Activated T-cell treated with anti-CD3 and anti-CD28 coated beads for 24 hours (primary cell): ENCODE measurements at regions not wholly inside any gene's neighbourhood (a gene's known extent, or its start where the extent isn't known, plus 50 kb on each side); places are given as distances from the start of the nearest gene placed in this dataset.
"Not testable (repeated sequence)": the region's sequence is repeated elsewhere in the genome, so short reads cannot be mapped to it uniquely, and the experiment has no call there.

Source experiments
- DNase-seq: peaks from one replicate; pipeline ENCODE4 v3.0.0-alpha.2; 2020; ENCODE audit warnings: low read depth

DNA sequence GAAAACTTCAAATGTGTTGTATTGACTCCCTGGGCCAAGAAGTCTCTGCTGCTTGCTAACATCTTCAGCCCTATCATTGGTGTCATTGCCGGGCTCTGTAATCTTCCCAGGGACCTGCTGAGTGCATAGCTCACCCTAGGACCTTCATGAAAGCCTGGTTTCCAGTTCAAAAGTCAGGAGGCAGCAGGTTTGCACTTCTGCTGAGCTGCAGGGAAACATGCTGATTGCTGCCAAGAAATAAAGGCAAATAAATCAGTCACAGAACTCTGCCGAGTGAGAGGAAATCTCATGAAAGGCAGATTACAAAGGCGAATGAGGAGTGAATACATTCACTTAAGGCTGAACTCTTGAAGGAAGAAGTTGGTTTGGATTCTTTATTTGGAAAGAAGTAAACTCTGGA, 1947.6 kb upstream of the CELF4 start:
- no peak for DNase-seq

DNA sequence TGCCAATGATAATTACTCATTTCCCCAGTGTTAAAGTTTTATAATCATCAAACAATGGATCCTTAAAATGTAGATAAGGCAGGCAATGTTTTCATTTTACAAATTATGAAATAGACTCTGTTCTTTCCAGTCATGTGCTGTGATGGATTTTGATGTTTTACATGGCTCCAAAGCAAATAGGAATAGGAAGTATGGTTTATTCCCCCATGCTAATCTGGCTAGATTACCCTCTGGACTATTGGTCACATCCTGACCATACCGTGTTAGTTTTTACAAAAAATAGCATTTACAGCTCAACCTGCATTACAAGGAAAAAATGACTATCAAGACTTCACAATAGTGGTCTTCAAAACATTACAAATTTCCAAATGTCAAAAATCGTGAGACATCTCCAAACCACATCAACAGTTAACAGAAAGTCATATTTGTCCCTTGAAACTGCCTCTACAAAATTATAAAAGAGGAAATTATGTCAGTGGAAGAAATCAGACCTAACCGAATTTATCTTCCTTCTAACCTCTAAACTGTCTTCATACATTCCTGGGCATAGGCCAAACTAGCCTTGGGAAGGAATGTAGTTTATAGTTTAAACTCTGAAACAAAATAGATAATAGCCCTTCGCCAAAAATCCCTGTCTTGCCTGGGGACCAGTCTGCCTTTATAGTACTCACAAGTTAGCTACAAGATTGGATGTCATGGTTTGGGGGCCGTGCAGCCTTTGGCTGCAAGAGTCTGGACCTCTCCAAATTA, 1941.2 kb upstream of the CELF4 start:
- DNase-seq: no peak

DNA sequence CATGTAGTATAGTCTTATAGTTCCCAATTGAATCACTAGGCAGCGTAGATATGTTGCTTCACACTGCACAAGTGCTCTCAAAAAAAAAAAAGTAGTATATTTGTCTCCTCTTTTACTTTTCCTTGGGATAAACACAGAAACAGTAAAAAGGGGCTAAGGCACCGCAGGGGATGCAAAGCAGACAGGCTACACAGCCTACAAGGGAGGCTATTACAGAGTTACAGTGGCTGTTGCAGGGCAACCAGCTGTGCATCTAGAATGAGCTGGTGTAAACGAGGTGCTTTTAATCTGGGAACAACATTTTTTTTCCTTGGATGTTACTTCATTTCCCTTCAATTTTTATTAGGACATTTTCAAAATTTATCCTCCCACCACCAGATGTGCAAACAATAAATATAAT, 1934.7 kb upstream of the CELF4 start:
- DNase-seq: no peak

DNA sequence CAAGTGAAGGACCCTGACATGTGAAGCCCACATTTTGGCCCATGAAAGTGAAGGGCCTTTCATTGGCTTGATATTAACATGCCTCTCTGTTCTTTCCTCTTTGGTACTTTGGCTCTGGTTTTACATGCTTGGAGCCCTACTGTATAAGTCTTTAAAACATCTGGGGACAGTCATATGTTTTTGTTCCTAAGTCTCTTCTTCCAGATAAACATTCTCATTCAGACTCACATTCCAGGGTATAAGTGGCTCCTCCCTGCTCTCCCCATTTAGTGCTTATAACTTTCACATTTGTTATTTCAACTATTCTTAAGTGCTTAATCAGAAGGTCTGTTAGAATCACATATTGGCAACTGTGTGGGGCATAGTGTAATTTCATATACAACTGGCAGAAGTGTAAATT, 1932.2 kb upstream of the CELF4 start:
- DNase-seq: no peak

DNA sequence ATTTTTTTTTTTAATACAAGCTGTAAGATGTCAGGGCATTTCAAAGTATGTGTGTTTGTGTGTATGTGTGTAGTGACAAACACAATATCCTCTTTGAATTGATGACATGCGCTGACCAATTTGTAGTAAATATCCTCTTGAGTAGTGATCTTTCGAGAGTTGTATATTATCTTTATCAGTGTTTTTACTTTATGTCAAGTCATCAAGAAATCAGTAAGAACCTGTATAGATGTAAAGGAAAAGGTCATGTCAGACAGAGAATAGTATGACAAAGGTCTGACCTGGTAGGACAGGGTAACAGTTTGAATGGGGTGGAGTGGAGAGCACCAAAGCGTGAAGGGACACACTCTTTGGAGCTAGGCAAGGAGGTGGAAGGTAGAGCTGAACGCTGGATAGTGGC, 1931.4 kb upstream of the CELF4 start:
- no peak for DNase-seq

DNA sequence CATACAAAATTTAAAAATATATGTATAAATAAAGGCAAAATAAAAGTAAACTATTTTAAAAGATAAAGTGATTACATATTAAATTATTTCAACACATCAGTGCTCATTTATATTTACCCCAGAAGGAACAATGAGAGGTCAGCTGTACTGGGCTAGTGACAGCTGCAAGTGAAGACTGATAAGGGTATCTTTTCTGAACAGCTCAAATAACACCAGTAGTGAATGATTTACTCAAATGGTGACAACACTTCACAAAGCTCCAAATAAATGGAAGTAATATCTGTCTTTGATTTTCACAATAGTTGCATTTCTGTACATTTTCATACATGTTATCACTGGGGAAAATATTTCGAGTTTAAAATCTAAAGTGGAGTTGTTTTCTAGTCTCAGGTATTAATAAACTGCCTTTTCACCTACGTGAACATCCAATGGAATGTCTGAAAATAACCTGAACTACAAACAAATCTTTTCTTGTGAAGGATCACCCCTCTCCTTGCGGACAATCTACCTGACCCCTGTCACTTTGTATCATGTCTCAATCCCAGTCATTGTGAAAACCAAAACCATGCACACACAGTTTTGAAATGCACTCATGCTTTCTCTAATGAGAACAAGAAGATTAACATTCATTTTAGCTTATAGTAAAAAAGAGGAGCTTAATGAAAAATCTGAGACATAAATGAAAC, 1928.8 kb upstream of the CELF4 start:
- DNase-seq: no peak

DNA sequence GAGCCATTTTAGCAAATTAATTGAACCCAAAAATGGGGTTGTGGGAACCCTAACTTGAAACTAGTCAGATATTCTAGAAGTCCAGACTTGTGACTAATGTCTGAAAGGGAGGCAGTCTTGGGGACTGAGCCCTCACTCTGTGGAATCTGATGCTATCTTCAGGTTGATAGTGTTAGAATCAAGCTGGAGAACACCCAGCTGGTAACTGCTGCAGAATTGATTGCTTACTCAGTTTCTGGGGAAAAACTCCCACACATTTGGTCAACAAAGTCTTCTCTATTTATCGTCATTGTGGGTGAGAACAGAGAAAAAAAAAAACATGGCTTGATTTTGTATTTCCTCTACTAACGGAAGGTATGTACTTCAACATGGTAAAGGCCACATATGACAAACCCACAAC, 1925.8 kb upstream of the CELF4 start:
- DNase-seq: no peak

DNA sequence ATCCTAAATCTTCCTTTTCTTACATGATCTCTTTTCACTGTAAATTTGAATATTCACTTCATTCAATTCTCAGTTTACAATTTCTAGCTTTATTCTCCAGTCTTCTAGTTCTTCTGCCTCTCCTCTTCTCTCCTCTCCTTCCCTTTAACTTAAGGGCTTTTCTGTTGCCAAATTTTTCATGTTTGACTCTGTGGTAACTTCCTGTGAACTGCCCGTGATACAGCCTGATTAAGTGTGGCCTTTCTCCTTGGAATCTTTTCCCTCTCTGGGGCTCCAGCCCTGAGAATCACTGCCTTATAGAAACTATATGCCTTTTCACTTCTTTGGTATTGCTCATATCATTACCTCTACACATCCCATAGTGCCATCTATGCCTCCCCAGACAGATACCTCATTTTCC, 1923.8 kb upstream of the CELF4 start:
- DNase-seq: no peak

DNA sequence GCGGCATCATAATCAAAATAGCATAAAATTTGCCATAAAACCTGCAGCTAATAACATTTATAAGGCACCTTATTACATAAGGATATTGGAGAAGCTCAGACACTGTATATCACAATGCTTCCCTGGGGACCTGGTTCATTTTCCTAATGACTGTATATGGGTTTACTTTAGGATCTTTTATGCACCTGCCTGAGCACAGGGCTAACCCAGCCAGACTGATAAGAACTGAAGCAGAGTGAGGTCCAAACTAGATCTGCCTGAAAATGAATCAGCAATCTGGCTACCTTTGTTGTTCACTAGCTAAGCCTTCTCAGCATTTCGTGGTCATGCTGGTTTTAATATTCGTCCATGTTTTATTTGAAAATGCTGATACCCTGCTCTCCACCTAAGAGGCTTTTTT, 1922.3 kb upstream of the CELF4 start:
- no peak for DNase-seq

DNA sequence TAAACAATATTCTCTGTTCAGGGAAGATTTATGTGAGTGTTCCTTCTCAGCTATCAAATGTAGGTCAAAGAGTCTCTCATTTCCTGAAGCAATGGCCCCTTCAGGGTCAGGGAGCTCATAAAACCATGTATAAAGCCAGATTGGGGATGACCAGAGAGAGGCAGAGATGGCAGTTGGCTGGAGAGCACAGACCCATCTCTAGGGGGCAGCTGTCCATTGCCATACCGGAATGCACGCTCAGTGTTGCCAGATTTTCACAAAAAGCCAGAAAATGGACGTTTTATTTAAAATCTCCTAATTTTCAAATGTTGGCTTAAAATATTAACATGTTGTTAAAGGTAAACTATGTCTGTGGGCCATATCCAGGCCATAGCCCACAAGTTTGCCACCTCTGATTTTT, 1920.7 kb upstream of the CELF4 start:
- DNase-seq: no peak

DNA sequence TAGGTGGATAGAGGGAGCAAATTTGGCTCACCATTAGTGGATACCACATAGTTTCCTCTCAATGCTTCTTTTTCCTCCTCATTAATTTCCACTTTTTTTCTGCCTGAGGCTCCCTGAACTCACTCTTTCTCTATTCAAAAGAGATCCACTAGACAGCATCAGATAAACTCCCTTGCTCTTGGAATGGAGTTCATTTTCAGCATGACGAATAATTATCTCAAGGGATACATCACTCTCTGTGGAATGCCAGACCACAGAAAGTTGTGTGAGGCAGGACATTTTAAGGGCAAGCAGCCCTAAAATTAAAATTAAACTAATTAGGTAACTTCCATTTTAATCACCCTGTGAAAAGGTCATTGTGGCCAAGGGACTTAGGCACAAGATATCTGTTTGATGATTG, 1920.1 kb upstream of the CELF4 start:
- no peak for DNase-seq

DNA sequence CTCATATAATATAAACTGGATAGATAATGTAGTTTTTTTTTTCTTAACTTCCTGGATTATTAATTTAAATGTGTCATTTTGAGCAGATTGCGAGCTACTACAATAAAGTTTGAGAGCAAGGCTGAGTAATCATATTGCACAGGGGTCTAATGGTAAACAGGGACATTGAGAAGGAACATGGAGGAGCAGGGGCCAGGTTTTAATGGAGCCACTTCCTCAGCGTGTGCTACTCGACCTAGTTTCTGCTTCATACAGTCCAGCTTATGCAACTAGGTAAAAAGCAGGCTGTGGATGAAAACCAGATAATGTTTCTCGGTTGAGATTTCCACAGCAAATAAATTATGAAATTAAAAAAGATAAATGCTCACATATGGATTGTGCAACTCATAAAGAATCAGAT, 1915.7 kb upstream of the CELF4 start:
- no peak for DNase-seq

DNA sequence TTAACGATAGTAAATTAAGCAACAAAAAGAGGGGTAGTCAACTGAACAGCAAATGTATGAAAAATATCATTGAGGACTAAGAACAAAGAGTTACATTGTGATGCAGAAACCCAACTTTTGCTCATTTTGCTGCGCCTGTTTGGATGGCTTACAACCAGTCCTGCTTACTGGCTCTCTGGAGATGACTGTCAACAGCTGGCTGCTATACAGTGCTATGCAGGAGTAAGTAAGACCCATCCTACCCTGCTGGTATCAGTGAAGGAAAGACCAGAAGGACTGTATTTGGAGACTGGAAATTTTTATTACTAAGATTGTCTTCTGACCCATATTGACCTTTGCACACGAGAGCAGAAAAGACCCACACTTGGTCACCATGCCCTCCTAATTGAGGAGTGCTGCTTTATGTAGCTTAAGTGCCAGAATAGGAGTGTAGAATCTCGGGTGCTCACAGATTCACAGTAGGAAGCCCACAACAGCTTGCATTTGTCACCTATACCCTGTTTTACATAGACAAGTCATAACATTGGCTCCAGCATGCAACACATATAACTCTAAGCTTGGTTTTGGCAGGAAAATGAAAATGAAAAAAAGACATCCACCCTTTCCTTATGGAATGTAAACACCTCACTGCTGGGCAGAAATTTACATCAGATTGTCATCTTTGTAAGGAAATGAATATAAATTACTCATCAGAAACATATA, 1915.0 kb upstream of the CELF4 start:
- no peak for DNase-seq

DNA sequence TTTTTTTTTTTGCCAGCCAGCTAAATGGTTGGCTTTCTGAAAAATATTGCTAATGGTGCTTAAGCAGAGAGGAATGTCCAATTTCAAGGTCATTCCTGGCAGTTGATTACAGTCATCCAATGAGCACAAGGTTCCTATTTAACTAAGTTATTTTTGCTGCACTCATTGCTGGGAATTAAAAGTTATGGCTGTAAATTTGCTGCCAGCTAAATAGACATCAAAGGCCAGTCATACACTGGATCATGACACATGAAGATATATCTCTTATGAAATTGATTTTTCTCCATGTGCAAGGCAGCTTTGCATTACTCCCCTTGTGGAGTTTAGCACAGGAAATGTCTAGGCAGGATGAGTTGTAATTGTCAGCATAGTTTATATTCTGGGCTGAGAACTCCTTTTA, 1898.4 kb upstream of the CELF4 start:
- no peak for DNase-seq

DNA sequence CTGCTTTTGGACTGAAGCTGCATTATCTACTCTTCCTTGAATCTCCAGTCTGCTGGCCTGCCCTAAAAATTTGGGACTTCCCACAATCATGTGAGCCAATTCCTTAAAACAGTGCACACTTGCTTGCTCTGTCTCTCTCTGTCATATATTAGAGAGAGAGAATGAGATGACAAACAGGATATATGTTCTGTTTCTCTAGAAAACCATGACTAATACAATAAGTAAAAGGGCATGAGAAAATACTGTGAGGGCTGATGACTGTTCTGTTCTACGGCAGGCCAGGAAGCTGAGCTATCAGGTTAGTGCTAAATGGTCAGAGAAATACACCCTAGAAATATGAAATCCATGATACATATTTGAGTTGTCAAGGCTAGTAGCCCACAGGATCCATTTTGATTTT, 1896.8 kb upstream of the CELF4 start:
- no peak for DNase-seq

DNA sequence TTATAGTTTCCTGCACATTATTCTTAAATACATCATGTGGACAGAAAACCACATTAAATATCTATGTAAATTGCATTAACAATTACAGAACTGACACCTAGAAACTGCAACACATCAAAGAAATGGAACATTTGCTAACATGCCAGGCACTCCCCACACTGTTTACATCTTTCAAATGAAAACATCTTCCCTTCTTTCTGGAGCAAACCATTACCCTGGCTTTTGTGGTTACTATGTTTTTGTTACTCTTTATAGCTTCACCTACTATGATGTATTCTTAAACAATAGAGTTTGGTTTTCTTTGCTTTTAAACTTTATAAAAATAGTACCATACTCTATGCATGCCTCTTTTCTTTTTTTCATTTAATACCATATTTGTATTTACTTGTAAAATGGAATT, 1894.5 kb upstream of the CELF4 start:
- DNase-seq: no peak

DNA sequence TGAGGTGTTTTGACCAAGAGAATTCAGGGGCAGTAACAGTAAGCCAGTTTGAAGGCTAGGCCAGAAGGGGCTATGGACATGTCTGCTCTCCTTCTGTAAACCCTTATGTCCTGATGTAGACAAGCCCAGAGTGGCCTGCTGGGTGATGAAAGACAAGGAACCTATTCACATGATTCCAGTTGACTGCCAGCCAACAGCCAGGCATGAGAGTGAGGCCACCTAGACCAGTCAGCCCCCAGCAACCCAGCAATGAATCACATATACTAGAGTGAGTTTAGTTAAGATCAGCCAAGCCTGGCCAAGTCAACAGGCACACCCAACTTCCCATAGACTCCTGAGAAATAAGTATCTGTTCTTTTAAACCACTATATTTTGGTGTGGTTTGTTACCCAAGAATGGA, 1889.7 kb upstream of the CELF4 start:
- no peak for DNase-seq

DNA sequence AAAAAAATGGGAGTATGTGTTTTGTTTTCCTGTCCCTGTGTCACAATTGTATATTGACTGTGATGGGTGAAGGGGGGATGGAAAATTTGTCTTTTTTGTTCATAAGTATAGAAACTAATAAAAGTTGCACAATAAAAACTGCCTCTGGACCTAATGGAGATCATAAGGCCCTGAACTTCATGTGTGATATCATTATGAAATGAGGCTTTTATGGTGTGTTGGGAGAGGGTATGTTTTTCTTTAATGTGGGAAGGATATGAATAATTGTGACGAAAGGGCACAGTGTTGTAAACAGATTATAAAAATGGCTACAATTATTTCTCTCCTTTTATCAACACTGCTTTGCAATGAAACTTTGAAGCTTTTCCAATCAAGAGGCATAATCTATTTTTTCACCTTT, 1889.3 kb upstream of the CELF4 start:
- no peak for DNase-seq

DNA sequence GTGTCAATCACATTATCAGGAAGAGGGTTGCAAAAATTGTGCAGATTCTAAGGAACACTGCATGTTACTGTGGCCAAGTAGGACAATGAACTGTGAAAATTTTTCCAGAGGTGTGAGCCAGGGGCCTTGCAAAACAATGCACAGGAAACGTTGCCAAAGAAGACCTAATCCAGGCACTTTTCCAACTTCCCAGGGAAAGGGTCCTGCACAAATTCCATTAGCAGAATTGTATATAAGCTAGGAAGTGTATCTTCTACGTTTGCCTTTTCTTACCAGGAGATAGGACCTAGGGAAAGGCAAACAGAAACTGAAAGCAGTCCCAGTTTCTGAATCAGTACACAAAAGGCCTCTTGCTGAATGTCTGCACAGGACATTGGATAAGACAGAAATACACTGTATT, 1888.3 kb upstream of the CELF4 start:
- no peak for DNase-seq

DNA sequence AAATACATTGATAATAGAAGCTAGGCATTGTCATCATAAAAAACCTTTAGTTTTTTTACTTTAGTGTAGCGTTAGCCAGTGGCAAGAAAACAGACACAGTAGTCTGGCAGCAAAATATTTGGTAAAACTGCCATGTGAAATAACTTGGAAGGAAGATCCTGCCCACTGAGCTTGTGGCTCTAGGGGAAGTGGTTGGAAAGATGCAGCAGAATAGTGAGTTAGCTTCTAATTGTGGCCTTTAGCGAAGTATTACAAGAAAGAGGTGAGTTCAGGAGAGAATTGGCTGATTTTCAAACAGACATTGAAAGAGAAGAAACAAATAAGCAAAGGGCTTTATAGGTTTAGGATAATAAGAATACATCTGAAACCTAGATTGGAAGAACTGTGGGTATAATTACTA, 1887.8 kb upstream of the CELF4 start:
- no peak for DNase-seq

DNA sequence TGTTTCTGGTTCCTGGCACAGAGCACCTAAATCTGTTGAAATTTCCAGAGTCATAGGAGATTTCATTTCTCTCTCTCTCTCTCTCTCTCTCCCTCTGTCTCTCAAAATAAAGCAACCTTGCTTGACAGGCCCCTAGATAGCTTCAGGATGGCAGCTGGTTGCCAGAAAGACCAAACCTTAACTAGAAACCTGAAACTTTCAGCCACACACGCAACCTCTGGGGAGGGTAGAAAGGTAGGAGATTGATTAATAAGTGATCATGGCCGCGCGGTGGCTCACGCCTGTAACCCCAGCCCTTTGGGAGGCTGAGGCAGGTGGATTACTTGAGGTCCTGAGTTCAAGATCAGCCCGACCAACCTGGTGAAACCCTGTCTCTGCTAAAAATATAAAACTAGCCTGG, 1885.4 kb upstream of the CELF4 start:
- DNase-seq: no peak

DNA sequence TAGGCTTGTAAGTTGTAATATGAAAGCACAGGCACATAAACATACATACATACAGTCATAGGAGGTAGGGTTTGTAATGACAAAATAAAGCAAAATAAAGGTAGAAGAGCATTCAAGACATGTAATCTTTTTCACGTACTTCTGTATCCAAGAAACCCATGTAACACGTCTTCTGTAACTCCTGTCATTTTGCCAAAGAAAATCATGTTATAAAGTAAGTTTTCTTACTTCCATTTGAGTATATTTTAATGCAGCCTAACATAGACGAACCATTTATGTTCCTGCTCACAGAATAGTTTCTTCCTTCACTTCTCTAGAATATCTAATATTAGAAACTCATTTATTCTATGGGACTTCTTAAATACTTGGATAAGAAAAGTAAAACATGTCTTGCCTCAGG, 1884.0 kb upstream of the CELF4 start:
- no peak for DNase-seq

DNA sequence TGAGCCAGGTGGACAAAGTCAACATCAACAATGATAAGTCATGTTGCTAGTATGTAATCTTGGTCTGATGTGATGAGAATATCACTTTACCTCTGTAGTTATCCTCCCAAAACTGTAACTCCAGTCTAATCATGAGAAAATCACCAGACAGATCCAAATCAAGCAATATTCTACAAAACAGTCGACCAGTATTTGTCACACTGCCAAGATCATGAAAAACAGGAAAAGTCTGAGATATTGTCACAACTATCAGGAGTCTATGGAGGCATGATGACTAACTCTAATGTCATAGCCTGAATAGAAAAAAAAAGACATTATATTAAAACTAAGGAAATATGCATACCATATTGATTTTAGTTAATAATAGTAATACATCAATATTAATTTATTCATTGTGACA, 1883.3 kb upstream of the CELF4 start:
- no peak for DNase-seq

DNA sequence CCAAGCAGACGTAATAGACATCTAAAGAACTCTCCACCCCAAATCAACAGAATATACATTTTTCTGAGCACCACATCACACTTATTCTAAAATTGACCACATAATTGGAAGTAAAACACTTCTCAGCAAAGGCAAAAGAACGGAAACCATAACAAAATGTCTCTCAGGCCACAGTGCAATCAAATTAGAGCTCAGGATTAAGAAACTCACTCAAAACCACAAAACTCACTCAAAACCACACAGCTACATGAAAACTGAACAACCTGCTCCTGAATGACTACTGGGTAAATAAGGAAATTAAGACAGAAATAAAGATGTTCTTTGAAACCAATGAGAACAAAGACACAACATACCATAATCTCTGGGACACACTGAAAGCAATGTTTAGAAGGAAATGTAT, 1879.4 kb upstream of the CELF4 start:
- not testable (repeated sequence) for DNase-seq
